Sigmoid colon (tissue), 4 donors: ENCODE measurements at regions not wholly inside any gene's neighbourhood (a gene's known extent, or its start where the extent isn't known, plus 50 kb on each side); places are given as distances from the start of the nearest gene placed in this dataset.

Experiments used
- EP300 ChIP-seq, 4 donors: sonication (generic); formaldehyde crosslinking; IDR thresholded peaks; one replicate each; pipeline ENCODE4 v1.6.1; 2017; ENCODE audit warnings: antibody characterized with exemption in 4 of 4
- POLR2AphosphoS5 ChIP-seq, 4 donors: sonication (generic); formaldehyde crosslinking; IDR thresholded peaks; one replicate each; pipeline ENCODE4 v1.6.1; 2017; ENCODE audit warnings: antibody characterized with exemption in 4 of 4
- TF ChIP-seq, protein P1 (sequence below), 4 experiments: fragments of 450-650 bp in 3 of 4; fragments of 200-600 bp in 1 of 4; IDR thresholded peaks; one replicate each; pipeline ENCODE4 v1.5.1; 2016 to 2019; ENCODE audit warnings: antibody characterized with exemption in 4 of 4, mild to moderate bottlenecking in 3 of 4, moderate library complexity in 2 of 4

DNA sequence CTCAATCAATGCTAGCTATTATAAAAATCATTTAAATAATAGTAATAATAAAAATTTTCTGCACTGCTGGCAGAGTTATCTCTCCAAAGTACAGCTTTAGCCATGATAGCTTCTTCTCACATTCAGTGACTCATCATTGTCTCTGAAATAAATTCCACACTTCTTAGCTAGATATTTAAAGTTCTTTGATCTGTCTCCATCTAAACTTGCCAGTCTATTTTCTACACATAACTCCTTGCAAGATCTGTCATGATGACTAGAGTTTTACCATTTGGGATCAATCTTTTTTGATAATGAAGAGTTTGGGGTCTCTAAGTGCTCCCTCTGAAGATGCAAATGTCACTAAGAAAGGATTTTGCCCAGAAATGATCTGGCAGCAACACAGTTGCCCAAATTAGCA lies 155.4 kb upstream of the LHCGR start:
- TF ChIP-seq, protein P1, sequence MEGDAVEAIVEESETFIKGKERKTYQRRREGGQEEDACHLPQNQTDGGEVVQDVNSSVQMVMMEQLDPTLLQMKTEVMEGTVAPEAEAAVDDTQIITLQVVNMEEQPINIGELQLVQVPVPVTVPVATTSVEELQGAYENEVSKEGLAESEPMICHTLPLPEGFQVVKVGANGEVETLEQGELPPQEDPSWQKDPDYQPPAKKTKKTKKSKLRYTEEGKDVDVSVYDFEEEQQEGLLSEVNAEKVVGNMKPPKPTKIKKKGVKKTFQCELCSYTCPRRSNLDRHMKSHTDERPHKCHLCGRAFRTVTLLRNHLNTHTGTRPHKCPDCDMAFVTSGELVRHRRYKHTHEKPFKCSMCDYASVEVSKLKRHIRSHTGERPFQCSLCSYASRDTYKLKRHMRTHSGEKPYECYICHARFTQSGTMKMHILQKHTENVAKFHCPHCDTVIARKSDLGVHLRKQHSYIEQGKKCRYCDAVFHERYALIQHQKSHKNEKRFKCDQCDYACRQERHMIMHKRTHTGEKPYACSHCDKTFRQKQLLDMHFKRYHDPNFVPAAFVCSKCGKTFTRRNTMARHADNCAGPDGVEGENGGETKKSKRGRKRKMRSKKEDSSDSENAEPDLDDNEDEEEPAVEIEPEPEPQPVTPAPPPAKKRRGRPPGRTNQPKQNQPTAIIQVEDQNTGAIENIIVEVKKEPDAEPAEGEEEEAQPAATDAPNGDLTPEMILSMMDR (IDR thresholded peaks at IDR 0.05), result no peak
- TF ChIP-seq POLR2AphosphoS5 (IDR thresholded peaks at IDR 0.05) (no peak), EP300 (IDR thresholded peaks at IDR 0.05) (no peak)
